ENCODE measurements at regions not wholly inside any gene's neighbourhood (a gene's known extent, or its start where the extent isn't known, plus 50 kb on each side); places are given as distances from the start of the nearest gene placed in this dataset.
"Not testable (repeated sequence)": the region's sequence is repeated elsewhere in the genome, so short reads cannot be mapped to it uniquely, and the experiment has no call there.

DNA sequence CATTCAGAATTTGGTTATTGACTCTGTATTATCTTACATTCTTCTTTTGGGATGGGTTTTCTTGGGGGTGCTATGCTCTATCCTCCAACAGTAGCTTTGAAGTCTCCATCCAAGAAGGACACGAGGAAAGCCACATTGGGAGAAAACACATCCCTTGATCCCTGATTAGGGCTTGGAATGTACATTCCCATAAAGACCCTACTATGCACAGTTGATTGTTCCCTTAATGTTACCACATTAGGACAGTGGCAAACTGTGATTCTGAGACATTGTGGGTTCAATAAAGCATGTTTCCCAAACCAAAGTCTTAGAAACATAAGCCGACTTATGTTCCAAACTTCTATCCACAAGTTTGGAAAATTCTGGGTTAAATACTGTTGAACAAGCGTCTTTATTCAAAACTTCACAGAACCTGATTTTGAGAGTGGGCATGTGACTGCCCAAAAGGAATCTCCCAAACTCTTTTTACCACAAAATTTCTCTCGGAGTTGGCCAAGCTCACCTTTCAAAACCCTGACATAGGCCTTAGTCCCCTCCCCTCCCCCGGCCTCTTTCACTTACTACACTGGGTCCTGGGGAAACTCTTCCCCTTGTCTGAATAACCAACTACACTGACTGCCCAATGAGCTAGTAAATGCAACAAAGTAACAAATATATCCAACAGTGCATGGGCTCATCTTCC, 177.0 kb upstream of the KAZN start:
- Mint-ChIP-seq H3K36me3 (ENCODE audit: insufficient read depth) (no peaks in the 10 kb centered on the region), H3K27ac (ENCODE audit: low read depth) (no peak overlapping the region), H3K4me3 (no peak overlapping the region), H3K27me3 (peaks cover 24% of the 10 kb centered on the region), H3K9me3 (no peaks in the 10 kb centered on the region), H3K4me1 (no peaks in the 10 kb centered on the region)
- ATAC-seq (replicated peaks; ENCODE audit: extremely low read depth, poor library complexity, severe bottlenecking) (no peak), DNase-seq (ENCODE audit: low spot score in 2 of 2) (no peak)

DNA sequence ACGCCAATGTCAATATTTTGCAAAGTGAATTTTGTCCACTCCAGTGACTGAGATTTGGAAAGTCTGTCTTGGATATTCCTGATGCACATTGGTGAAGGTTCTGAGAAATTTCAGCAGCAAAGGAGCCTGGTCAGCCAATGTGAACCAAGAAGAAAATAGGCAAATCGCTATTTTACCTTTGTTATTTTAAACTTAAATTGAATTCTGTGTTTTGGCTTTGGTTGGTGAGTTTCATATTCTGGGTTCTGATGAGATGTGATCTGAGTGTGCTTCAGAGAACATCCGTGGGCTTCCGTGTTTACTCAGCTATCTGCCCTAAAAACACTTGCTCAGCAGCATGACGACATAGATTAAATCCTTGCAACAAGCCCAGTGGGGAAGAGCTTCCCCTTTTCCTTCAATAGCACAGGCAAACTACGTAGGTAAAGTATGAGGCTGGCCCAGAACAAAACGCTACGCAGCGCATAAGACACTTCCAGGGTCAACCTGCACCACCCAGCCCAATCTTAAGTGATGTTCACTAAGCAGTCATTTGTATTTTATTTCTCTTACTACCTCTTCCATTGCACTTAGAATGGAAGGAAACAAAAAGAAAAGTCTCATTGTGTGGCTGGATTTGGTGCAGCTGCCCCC, 176.4 kb upstream of the KAZN start:
- no peaks in the 10 kb centered on the region for H3K36me3 Mint-ChIP-seq (ENCODE audit: insufficient read depth)
- no peaks in the 10 kb centered on the region for H3K9me3 Mint-ChIP-seq
- no peak for ATAC-seq (replicated peaks; ENCODE audit: extremely low read depth, poor library complexity, severe bottlenecking)
- H3K27ac Mint-ChIP-seq (ENCODE audit: low read depth): no peak overlapping the region
- DNase-seq (ENCODE audit: low spot score in 2 of 2): no peak
- H3K4me1 Mint-ChIP-seq: no peaks in the 10 kb centered on the region
- H3K4me3 Mint-ChIP-seq: no peak overlapping the region
- H3K27me3 Mint-ChIP-seq: peaks cover 26% of the 10 kb centered on the region

DNA sequence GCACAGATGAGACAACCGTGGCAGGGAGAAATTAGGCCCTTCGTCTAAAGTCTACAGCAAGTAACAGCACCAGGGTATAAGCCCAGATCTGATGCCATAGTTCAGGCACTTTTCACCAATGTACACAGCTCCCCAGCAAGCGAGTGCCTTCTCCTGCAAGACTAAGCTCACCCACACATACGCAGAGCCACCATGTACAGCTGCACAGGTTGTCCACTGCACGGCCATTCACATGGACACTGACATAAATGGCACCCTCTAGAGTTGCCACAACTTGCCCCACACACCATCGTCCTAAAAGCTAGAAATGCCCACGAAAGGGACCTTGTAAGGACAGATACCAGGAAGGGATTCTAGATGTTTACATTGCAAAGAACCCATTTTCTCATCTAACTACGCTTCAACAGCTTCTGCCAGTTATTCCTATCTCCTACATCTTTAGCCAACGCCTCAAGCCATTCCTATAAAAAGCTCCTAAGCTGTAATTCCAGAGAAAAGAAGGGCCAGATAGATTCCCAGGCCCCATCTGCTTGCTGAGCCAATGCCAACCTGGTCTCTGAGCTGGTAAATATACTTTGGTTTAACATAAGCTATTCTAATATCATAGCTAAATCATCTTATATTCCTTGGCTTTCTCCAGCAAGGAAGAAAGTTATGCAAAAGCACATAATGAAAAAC, 174.0 kb upstream of the KAZN start:
- Mint-ChIP-seq H3K36me3 (ENCODE audit: insufficient read depth) (no peaks in the 10 kb centered on the region), H3K27me3 (peaks cover 28% of the 10 kb centered on the region)
- ATAC-seq (replicated peaks; ENCODE audit: extremely low read depth, poor library complexity, severe bottlenecking): no peak

DNA sequence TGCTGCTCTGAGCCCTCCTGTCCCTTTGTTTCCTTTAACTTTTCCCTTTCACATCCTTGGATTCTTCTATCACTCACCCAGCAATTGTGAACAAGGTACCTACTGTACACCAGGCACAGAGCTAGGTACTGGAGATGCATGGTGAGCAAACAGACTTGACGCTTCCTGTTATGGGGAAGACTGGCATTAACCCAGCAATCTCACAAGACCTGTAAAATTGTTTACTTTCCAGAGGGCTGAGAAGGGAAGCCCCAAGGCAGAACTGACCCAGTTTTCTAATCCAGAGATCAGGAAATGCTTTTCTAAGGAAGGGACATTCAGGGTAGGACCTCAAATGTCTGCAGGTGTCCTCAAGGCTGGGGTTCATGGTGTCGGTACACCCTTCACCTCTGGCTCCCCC, 171.6 kb upstream of the KAZN start:
- ATAC-seq (replicated peaks; ENCODE audit: extremely low read depth, poor library complexity, severe bottlenecking): no peak
- Mint-ChIP-seq H3K36me3 (ENCODE audit: insufficient read depth) (no peaks in the 10 kb centered on the region), H3K27me3 (peaks cover 39% of the 10 kb centered on the region), H3K4me1 (no peaks in the 10 kb centered on the region), H3K9me3 (no peaks in the 10 kb centered on the region), H3K4me3 (no peak overlapping the region), H3K27ac (ENCODE audit: low read depth) (no peak overlapping the region)
- DNase-seq (ENCODE audit: low spot score in 2 of 2): no peak

More for the DNA sequence above, 174.0 kb upstream of the KAZN start:
- Mint-ChIP-seq H3K4me3 (no peak overlapping the region), H3K4me1 (no peaks in the 10 kb centered on the region), H3K9me3 (no peaks in the 10 kb centered on the region), H3K27ac (ENCODE audit: low read depth) (no peak overlapping the region)
- DNase-seq (ENCODE audit: low spot score in 2 of 2): no peak

GRCh38 chr1:14429577-14429976, 168.9 kb upstream of the KAZN start:
- no peak overlapping the region for H3K4me3 Mint-ChIP-seq
- H3K27me3 Mint-ChIP-seq: peaks cover 29% of the 10 kb centered on the region
- no peaks in the 10 kb centered on the region for H3K36me3 Mint-ChIP-seq (ENCODE audit: insufficient read depth)
- ATAC-seq (replicated peaks; ENCODE audit: extremely low read depth, poor library complexity, severe bottlenecking): no peak
- no peaks in the 10 kb centered on the region for H3K4me1 Mint-ChIP-seq
- DNase-seq (ENCODE audit: low spot score in 2 of 2): no peak
- H3K9me3 Mint-ChIP-seq: peaks cover 6% of the 10 kb centered on the region
- no peak overlapping the region for H3K27ac Mint-ChIP-seq (ENCODE audit: low read depth)

GRCh38 chr1:14432728-14433127, 165.8 kb upstream of the KAZN start:
- not testable (repeated sequence) for H3K27ac Mint-ChIP-seq (ENCODE audit: low read depth); H3K9me3 Mint-ChIP-seq; H3K4me1 Mint-ChIP-seq; DNase-seq (ENCODE audit: low spot score in 2 of 2); ATAC-seq (replicated peaks; ENCODE audit: extremely low read depth, poor library complexity, severe bottlenecking); H3K4me3 Mint-ChIP-seq; H3K36me3 Mint-ChIP-seq (ENCODE audit: insufficient read depth)
- H3K27me3 Mint-ChIP-seq: peaks cover 13% of the 10 kb centered on the region

DNA sequence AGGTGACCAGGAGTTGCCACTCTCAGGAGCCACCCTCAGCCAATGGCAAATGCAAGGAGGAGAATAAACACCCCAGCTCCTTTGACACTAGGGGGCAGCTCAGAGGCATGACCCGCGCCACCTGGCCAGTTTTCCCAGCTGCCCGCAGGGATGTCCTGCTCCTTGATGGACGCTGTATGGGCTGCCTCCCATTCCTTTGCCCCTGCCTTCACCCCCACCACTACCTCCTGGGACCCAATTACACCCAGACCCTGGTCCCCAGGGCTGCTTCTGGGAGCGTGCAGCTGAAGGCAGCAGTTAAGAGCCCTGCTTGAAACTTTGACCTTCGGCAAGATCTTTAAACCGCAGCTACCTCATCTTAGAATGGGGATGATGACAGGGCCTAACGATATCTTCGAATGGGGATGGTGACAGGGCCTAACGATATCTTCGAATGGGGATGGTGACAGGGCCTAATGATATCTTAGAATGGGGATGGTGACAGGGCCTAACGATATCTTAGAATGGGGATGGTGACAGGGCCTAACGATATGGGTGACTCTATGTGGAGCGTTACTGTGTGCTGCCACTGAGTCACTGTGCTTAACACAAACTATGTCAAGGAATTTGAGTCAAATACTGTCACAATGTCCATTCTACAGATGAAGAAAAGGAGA, 163.0 kb upstream of the KAZN start:
- no peaks in the 10 kb centered on the region for H3K4me1 Mint-ChIP-seq
- ATAC-seq (replicated peaks; ENCODE audit: extremely low read depth, poor library complexity, severe bottlenecking): no peak
- H3K4me3 Mint-ChIP-seq: no peak overlapping the region
- peaks cover 6% of the 10 kb centered on the region for H3K9me3 Mint-ChIP-seq
- H3K27me3 Mint-ChIP-seq: peaks cover under 1% of the 10 kb centered on the region
- no peak for DNase-seq (ENCODE audit: low spot score in 2 of 2)
- H3K36me3 Mint-ChIP-seq (ENCODE audit: insufficient read depth): no peaks in the 10 kb centered on the region
- no peak overlapping the region for H3K27ac Mint-ChIP-seq (ENCODE audit: low read depth)

GRCh38 chr1:14437417-14437918, 161.0 kb upstream of the KAZN start:
- Mint-ChIP-seq H3K27ac (ENCODE audit: low read depth) (no peak overlapping the region), H3K27me3 (no peaks in the 10 kb centered on the region), H3K9me3 (peaks cover 6% of the 10 kb centered on the region), H3K36me3 (ENCODE audit: insufficient read depth) (no peaks in the 10 kb centered on the region), H3K4me1 (no peaks in the 10 kb centered on the region), H3K4me3 (no peak overlapping the region)
- DNase-seq (ENCODE audit: low spot score in 2 of 2): no peak
- no peak for ATAC-seq (replicated peaks; ENCODE audit: extremely low read depth, poor library complexity, severe bottlenecking)

GRCh38 chr1:14438127-14438769, 160.2 kb upstream of the KAZN start:
- no peaks in the 10 kb centered on the region for H3K4me1 Mint-ChIP-seq
- no peak overlapping the region for H3K4me3 Mint-ChIP-seq
- no peaks in the 10 kb centered on the region for H3K9me3 Mint-ChIP-seq
- DNase-seq (ENCODE audit: low spot score in 2 of 2): no peak
- H3K27me3 Mint-ChIP-seq: peaks cover 6% of the 10 kb centered on the region
- H3K36me3 Mint-ChIP-seq (ENCODE audit: insufficient read depth): no peaks in the 10 kb centered on the region
- no peak overlapping the region for H3K27ac Mint-ChIP-seq (ENCODE audit: low read depth)
- no peak for ATAC-seq (replicated peaks; ENCODE audit: extremely low read depth, poor library complexity, severe bottlenecking)

GRCh38 chr1:14439015-14439414, 159.5 kb upstream of the KAZN start:
- Mint-ChIP-seq H3K4me1 (no peaks in the 10 kb centered on the region), H3K4me3 (no peak overlapping the region), H3K36me3 (ENCODE audit: insufficient read depth) (no peaks in the 10 kb centered on the region), H3K27me3 (peaks cover 14% of the 10 kb centered on the region), H3K27ac (ENCODE audit: low read depth) (no peak overlapping the region), H3K9me3 (no peaks in the 10 kb centered on the region)
- DNase-seq (ENCODE audit: low spot score in 2 of 2): no peak
- no peak for ATAC-seq (replicated peaks; ENCODE audit: extremely low read depth, poor library complexity, severe bottlenecking)

DNA sequence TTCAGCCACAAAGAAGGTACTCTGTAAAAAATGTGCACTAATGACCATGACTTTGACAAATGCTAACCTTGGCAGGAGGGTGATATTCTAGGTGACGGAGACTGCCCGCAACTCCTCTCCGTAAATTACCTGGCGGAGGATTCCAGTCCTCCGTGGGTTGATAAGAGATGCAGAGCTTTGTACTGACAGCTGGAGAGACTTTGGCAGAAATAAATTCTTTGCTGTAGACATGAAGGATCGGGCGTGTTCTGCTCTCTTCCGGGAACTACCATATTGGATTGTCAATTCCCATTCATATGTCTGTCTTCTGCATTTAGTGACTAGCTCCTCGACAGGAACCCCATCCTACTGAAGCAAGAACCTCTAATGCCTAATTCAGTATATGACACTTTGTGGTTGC, 158.3 kb upstream of the KAZN start:
- H3K27me3 Mint-ChIP-seq: peaks cover 24% of the 10 kb centered on the region
- ATAC-seq (replicated peaks; ENCODE audit: extremely low read depth, poor library complexity, severe bottlenecking) (no peak), DNase-seq (ENCODE audit: low spot score in 2 of 2) (no peak)
- no peaks in the 10 kb centered on the region for H3K9me3 Mint-ChIP-seq
- no peak overlapping the region for H3K27ac Mint-ChIP-seq (ENCODE audit: low read depth)
- H3K36me3 Mint-ChIP-seq (ENCODE audit: insufficient read depth): no peaks in the 10 kb centered on the region
- no peaks in the 10 kb centered on the region for H3K4me1 Mint-ChIP-seq
- H3K4me3 Mint-ChIP-seq: no peak overlapping the region

GRCh38 chr1:14440731-14441130, 157.8 kb upstream of the KAZN start:
- no peaks in the 10 kb centered on the region for H3K36me3 Mint-ChIP-seq (ENCODE audit: insufficient read depth)
- H3K4me1 Mint-ChIP-seq: no peaks in the 10 kb centered on the region
- H3K9me3 Mint-ChIP-seq: no peaks in the 10 kb centered on the region
- DNase-seq (ENCODE audit: low spot score in 2 of 2) (no peak), ATAC-seq (replicated peaks; ENCODE audit: extremely low read depth, poor library complexity, severe bottlenecking) (no peak)
- no peak overlapping the region for H3K4me3 Mint-ChIP-seq
- peaks cover 30% of the 10 kb centered on the region for H3K27me3 Mint-ChIP-seq
- H3K27ac Mint-ChIP-seq (ENCODE audit: low read depth): no peak overlapping the region

Data from central memory CD8-positive, alpha-beta T cell (primary cell).